ENCODE measurements at regions not wholly inside any gene's neighbourhood (a gene's known extent, or its start where the extent isn't known, plus 50 kb on each side); places are given as distances from the start of the nearest gene placed in this dataset.

DNA sequence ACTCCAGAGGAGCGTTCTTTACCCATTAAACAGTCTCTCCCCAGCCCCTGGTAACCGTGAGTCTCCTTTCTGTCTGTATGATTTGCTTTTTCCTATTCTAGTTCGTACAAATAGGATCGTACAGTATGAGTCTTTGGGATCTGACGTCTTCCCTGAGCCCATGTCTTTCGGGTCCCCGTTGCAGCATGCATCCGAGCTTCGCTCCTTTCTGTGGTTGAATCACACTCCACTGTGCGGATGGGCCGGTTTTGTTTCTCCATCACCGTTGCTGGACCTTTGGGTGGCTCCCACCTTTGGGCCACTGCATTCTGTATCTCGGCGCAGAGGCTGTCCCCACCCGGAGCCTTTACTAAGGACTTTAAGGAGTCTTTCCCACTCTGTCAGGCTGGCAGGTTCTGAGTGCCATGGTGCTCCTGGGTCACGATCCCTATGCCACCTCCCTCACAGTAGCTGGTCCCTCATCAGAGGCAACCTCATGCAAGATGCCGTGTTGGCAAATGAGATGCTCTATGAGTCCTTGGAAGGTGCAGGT, 145.7 kb upstream of the COL5A1 start:
- H3K4me3 ChIP-seq (ENCODE audit: insufficient read depth, low read depth, low read length): no peak overlapping the region
- no peak overlapping the region for H3K56ac ChIP-seq (ENCODE audit: extremely low read depth, insufficient read depth, low read length)
- peak overlapping the region; percentile 27; the same call in 1 of the 2 replicates for H3K27ac ChIP-seq (ENCODE audit: insufficient read depth, low read length)
- dilution Hi-C loops (cut with HindIII; ENCODE audit: low sequenced_read_pairs, unreplicated experiment) (no loop called here), in situ Hi-C loops (cut with MboI; ENCODE audit: low sequenced_read_pairs) (no loop called here), intact Hi-C loops (cut with micrococcal nuclease) (no loop called here)
- peak overlapping the region; percentile 7 for H2BK5ac ChIP-seq (ENCODE audit: low read depth, low read length, poor library complexity, severe bottlenecking)
- H3K36me3 ChIP-seq (ENCODE audit: control insufficient read depth, insufficient read depth, low read length): no peaks in the 10 kb centered on the region
- peak overlapping the region; percentile 84 for H2BK20ac ChIP-seq (ENCODE audit: low read depth, low read length)
- H3K9me3 ChIP-seq (ENCODE audit: control insufficient read depth, insufficient read depth, low read length): peaks cover under 1% of the 10 kb centered on the region; the same call in 1 of the 2 replicates
- no peak overlapping the region for H3K4me2 ChIP-seq (ENCODE audit: low read depth, low read length)
- H3K18ac ChIP-seq (ENCODE audit: low read depth, low read length): no peak overlapping the region; the same call in 1 of the 2 replicates
- no peak for DNase-seq
- BruUV-seq (replicated peaks): no TSS peak
- no peak overlapping the region for H3K9ac ChIP-seq (ENCODE audit: low read depth, low read length)
- H3K4ac ChIP-seq (ENCODE audit: low read depth, low read length): peak overlapping the region; percentile 89
- H2AFZ ChIP-seq (replicated peaks; ENCODE audit: low read length, poor library complexity): peak overlapping the region; percentile 83
- peak overlapping the region; percentile 92 for H2BK120ac ChIP-seq (ENCODE audit: low read depth, low read length)
- peaks cover 8% of the 10 kb centered on the region for H3K9me1 ChIP-seq (ENCODE audit: insufficient read depth, low read length)
- H3K4me1 ChIP-seq (ENCODE audit: control insufficient read depth, insufficient read depth, low read length): peaks cover 24% of the 10 kb centered on the region
- no peaks in the 10 kb centered on the region; a peak in 1 of 4 replicates for H3K79me1 ChIP-seq (ENCODE audit: low read depth in 1 of 2, low read length in 2 of 2)
- no peaks in the 10 kb centered on the region for H3K27me3 ChIP-seq (ENCODE audit: control insufficient read depth, insufficient read depth, low read length)
- no peak for TF ChIP-seq BHLHE40 (IDR thresholded peaks at IDR 0.05; ENCODE audit: low read depth, low read length)
- TF ChIP-seq MXI1 (IDR thresholded peaks at IDR 0.05; ENCODE audit: borderline replicate concordance, low read depth, low read length): no peak
- TF ChIP-seq, protein P1, sequence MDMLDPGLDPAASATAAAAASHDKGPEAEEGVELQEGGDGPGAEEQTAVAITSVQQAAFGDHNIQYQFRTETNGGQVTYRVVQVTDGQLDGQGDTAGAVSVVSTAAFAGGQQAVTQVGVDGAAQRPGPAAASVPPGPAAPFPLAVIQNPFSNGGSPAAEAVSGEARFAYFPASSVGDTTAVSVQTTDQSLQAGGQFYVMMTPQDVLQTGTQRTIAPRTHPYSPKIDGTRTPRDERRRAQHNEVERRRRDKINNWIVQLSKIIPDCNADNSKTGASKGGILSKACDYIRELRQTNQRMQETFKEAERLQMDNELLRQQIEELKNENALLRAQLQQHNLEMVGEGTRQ (IDR thresholded peaks at IDR 0.05; ENCODE audit: low read depth, low read length): no peak
- TF ChIP-seq, protein P2, sequence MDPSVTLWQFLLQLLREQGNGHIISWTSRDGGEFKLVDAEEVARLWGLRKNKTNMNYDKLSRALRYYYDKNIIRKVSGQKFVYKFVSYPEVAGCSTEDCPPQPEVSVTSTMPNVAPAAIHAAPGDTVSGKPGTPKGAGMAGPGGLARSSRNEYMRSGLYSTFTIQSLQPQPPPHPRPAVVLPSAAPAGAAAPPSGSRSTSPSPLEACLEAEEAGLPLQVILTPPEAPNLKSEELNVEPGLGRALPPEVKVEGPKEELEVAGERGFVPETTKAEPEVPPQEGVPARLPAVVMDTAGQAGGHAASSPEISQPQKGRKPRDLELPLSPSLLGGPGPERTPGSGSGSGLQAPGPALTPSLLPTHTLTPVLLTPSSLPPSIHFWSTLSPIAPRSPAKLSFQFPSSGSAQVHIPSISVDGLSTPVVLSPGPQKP (IDR thresholded peaks at IDR 0.05; ENCODE audit: borderline replicate concordance, low read depth, low read length): no peak
- TF ChIP-seq RFX5 (IDR thresholded peaks at IDR 0.05; ENCODE audit: low read depth, low read length): no peak
- TF ChIP-seq POLR2A (IDR thresholded peaks at IDR 0.05; ENCODE audit: low read depth, low read length): no peak
- no peak for TF ChIP-seq CEBPB (IDR thresholded peaks at IDR 0.05; ENCODE audit: low read depth, low read length)
- no peak for TF ChIP-seq RAD21 (IDR thresholded peaks at IDR 0.05; ENCODE audit: low read length)
- no peak for TF ChIP-seq FOS (IDR thresholded peaks at IDR 0.05; ENCODE audit: low read depth, low read length)
- TF ChIP-seq NFE2L2 (IDR thresholded peaks at IDR 0.05; ENCODE audit: low read depth, low read length): no peak
- TF ChIP-seq MAFK (IDR thresholded peaks at IDR 0.05; ENCODE audit: low read depth, low read length): no peak
- TF ChIP-seq CHD1 (IDR thresholded peaks at IDR 0.05; ENCODE audit: low read depth, low read length): no peak
- H3K14ac ChIP-seq (replicated peaks; ENCODE audit: low read depth, low read length): peak overlapping the region; percentile 57
- H2BK15ac ChIP-seq (ENCODE audit: low read depth, low read length): peak overlapping the region; percentile 98; the same call in 2 of the 3 replicates
- peak overlapping the region; percentile 32; the same call in 1 of the 2 replicates for H3K23ac ChIP-seq (ENCODE audit: low read depth, low read length)
- ChIA-PET POLR2A (ENCODE audit: unreplicated experiment) (no interaction called here), CTCF (no interaction called here)
- H2AK5ac ChIP-seq (ENCODE audit: low read depth, low read length): peak overlapping the region; percentile 90
- no peak for ATAC-seq (ENCODE audit: low read depth)
- H2AK9ac ChIP-seq (replicated peaks; ENCODE audit: low read depth, low read length, poor library complexity): peak overlapping the region; percentile 89
- 98% methylated on average over 11 of the region's 17 CpGs; no CpG with 5 or more reads in 1 of the 2 experiments for WGBS, 2 experiments (ENCODE audit: extremely low coverage in 2 of 2, insufficient read length in 1 of 2)
- H4K8ac ChIP-seq (ENCODE audit: low read depth in 2 of 2, low read length in 2 of 2): peak overlapping the region; percentile 40 to 89; a peak in 3 of 4 replicates
- peak overlapping the region; percentile 43; the same call in 1 of the 2 replicates for H4K5ac ChIP-seq (ENCODE audit: low read depth, low read length)
- H4K20me1 ChIP-seq (ENCODE audit: insufficient read depth, low read length): no peaks in the 10 kb centered on the region
- H4K91ac ChIP-seq (ENCODE audit: insufficient read depth, low read depth, low read length): peak overlapping the region; percentile 93

Measured in IMR-90 (cell line).